Mesenchymal stem cell (in vitro differentiated cells and primary cell): ENCODE measurements at regions not wholly inside any gene's neighbourhood (a gene's known extent, or its start where the extent isn't known, plus 50 kb on each side); places are given as distances from the start of the nearest gene placed in this dataset.
A peak's percentile ranks its signal among the peaks of the same experiment; 100 is the strongest.

Experiments used
- DNase-seq: peaks from one replicate; pipeline ENCODE4 v3.0.0-alpha.2; 2013
- H2AFZ ChIP-seq: one replicate; pipeline ENCODE4 v1.6.1; 2013; ENCODE audit warnings: low read depth, mild to moderate bottlenecking, control low read depth, inconsistent platforms, low read length, moderate library complexity
- H2AK5ac ChIP-seq: 2 replicates; pipeline ENCODE4 v1.6.1; 2013; ENCODE audit warnings: low read length, moderate library complexity, mild to moderate bottlenecking, inconsistent platforms; ENCODE audit not compliant: severe bottlenecking
- H2BK120ac ChIP-seq: one replicate; pipeline ENCODE4 v1.6.1; 2013; ENCODE audit warnings: low read depth, mild to moderate bottlenecking, inconsistent platforms, low read length, moderate library complexity
- H2BK12ac ChIP-seq, 2 experiments: one replicate each; pipeline ENCODE4 v1.6.1; 2013; ENCODE audit warnings: inconsistent platforms in 2 of 2, low read length in 2 of 2, mild to moderate bottlenecking in 2 of 2, moderate library complexity in 2 of 2, control low read depth in 1 of 2
- H2BK15ac ChIP-seq: one replicate; pipeline ENCODE4 v1.6.1; 2013; ENCODE audit warnings: mild to moderate bottlenecking, low read depth, inconsistent platforms; ENCODE audit not compliant: poor library complexity, severe bottlenecking
- H2BK5ac ChIP-seq: 2 replicates; pipeline ENCODE4 v1.6.1; 2013; ENCODE audit warnings: low read depth, mild to moderate bottlenecking, low read length, control low read depth, inconsistent platforms; ENCODE audit not compliant: poor library complexity, severe bottlenecking
- H3K14ac ChIP-seq, 2 experiments: one replicate each; pipeline ENCODE4 v1.6.1; 2013; ENCODE audit warnings: inconsistent platforms in 2 of 2, low read length in 2 of 2, control low read depth in 1 of 2, mild to moderate bottlenecking in 1 of 2, moderate library complexity in 1 of 2
- H3K18ac ChIP-seq, 2 experiments: one replicate each; pipeline ENCODE4 v1.6.1; 2013; ENCODE audit warnings: inconsistent platforms in 2 of 2, low read length in 2 of 2, control low read depth in 1 of 2, low read depth in 1 of 2, mild to moderate bottlenecking in 1 of 2
- H3K23ac ChIP-seq, 2 experiments: one replicate each; pipeline ENCODE4 v1.6.1; 2013; ENCODE audit warnings: inconsistent platforms in 2 of 2, low read length in 2 of 2, mild to moderate bottlenecking in 2 of 2, moderate library complexity in 2 of 2, control low read depth in 1 of 2
- H3K27ac ChIP-seq: 2 replicates; pipeline ENCODE4 v1.5.1; 2013; ENCODE audit warnings: mild to moderate bottlenecking, moderate library complexity, low read length, control low read depth, inconsistent platforms; ENCODE audit not compliant: poor library complexity, severe bottlenecking
- H3K27me3 ChIP-seq, 2 experiments: 2 replicates each; pipeline versions ENCODE4 v1.6.1 to v1.7.0; 2013; ENCODE audit warnings: low read length in 2 of 2, mild to moderate bottlenecking in 2 of 2, moderate library complexity in 2 of 2, control low read depth in 1 of 2, inconsistent platforms in 1 of 2; ENCODE audit not compliant: control insufficient read depth in 1 of 2, insufficient read depth in 1 of 2
- H3K36me3 ChIP-seq, 2 experiments: 2 replicates each; pipeline versions ENCODE4 v1.6.1 to v1.7.0; 2013; ENCODE audit warnings: low read length in 2 of 2, control low read depth in 1 of 2, inconsistent platforms in 1 of 2, low read depth in 1 of 2, mild to moderate bottlenecking in 1 of 2; ENCODE audit not compliant: insufficient read depth in 2 of 2, control insufficient read depth in 1 of 2
- H3K4ac ChIP-seq, 2 experiments: one replicate each; pipeline ENCODE4 v1.6.1; 2013; ENCODE audit warnings: inconsistent platforms in 2 of 2, low read length in 2 of 2, mild to moderate bottlenecking in 2 of 2, moderate library complexity in 2 of 2, control low read depth in 1 of 2, low read depth in 1 of 2
- H3K4me1 ChIP-seq: 2 replicates; pipeline ENCODE4 v1.6.1; 2013; ENCODE audit warnings: low read depth, low read length, control low read depth; ENCODE audit not compliant: control insufficient read depth, insufficient read depth
- H3K4me2 ChIP-seq: 2 replicates; pipeline ENCODE4 v1.6.1; 2013; ENCODE audit warnings: low read length, mild to moderate bottlenecking, inconsistent platforms; ENCODE audit not compliant: poor library complexity, severe bottlenecking
- H3K4me3 ChIP-seq, 2 experiments: 2 replicates each; pipeline versions ENCODE4 v1.5.1 to v1.7.0; 2013; ENCODE audit warnings: low read length in 2 of 2, mild to moderate bottlenecking in 2 of 2, control low read depth in 1 of 2, low read depth in 1 of 2; ENCODE audit not compliant: insufficient read depth in 1 of 2
- H3K79me1 ChIP-seq: replicated peaks from 2 replicates; pipeline ENCODE4 v1.6.1; 2013; ENCODE audit warnings: mild to moderate bottlenecking, control low read depth, low read length, inconsistent platforms; ENCODE audit not compliant: poor library complexity, severe bottlenecking
- H3K9ac ChIP-seq: 2 replicates; pipeline ENCODE4 v1.7.0; 2013; ENCODE audit warnings: mild to moderate bottlenecking, low read length, moderate library complexity
- H3K9me3 ChIP-seq: 2 replicates; pipeline ENCODE4 v1.7.0; 2013; ENCODE audit warnings: mild to moderate bottlenecking, low read length; ENCODE audit not compliant: control insufficient read depth
- H4K8ac ChIP-seq: one replicate; pipeline ENCODE4 v1.6.1; 2013; ENCODE audit warnings: inconsistent platforms, mild to moderate bottlenecking, low read length, moderate library complexity
- H4K91ac ChIP-seq: one replicate; pipeline ENCODE4 v1.6.1; 2013; ENCODE audit warnings: mild to moderate bottlenecking, low read length, inconsistent platforms
- WGBS: methylation state at CpG from one replicate; pipeline ENCODE4 v1.1.7; 2013; ENCODE audit warnings: mixed read lengths; 5-methylcytosine and 5-hydroxymethylcytosine counted together

GRCh38 chr22:22166941-22167713 lies 77.5 kb upstream of the VPREB1 start:
- no peak overlapping the region for H2BK120ac ChIP-seq
- no peak overlapping the region for H4K8ac ChIP-seq
- no peak overlapping the region for H2BK5ac ChIP-seq
- H2AK5ac ChIP-seq = no peak overlapping the region
- H2BK15ac ChIP-seq = no peak overlapping the region
- no peak overlapping the region for H3K27ac ChIP-seq
- no peak overlapping the region for H3K18ac ChIP-seq
- no peak overlapping the region for H3K4me3 ChIP-seq
- no peaks in the 10 kb centered on the region for H3K79me1 ChIP-seq
- H3K27me3 ChIP-seq = peaks cover 66 to 90% of the 10 kb centered on the region in 2 experiments
- no peak overlapping the region for H2BK12ac ChIP-seq
- no peak overlapping the region for H3K9ac ChIP-seq
- no peak overlapping the region for H3K23ac ChIP-seq
- no peak overlapping the region for H3K14ac ChIP-seq
- no peak for DNase-seq
- H3K4ac ChIP-seq = no peak overlapping the region
- H3K36me3 ChIP-seq = no peaks in the 10 kb centered on the region
- 58% methylated on average over 3 of the region's 5 CpGs for WGBS
- no peak overlapping the region for H3K4me2 ChIP-seq
- no peak overlapping the region for H4K91ac ChIP-seq
- H3K9me3 ChIP-seq = no peaks in the 10 kb centered on the region
- no peaks in the 10 kb centered on the region for H3K4me1 ChIP-seq
- H2AFZ ChIP-seq = no peak overlapping the region

DNA sequence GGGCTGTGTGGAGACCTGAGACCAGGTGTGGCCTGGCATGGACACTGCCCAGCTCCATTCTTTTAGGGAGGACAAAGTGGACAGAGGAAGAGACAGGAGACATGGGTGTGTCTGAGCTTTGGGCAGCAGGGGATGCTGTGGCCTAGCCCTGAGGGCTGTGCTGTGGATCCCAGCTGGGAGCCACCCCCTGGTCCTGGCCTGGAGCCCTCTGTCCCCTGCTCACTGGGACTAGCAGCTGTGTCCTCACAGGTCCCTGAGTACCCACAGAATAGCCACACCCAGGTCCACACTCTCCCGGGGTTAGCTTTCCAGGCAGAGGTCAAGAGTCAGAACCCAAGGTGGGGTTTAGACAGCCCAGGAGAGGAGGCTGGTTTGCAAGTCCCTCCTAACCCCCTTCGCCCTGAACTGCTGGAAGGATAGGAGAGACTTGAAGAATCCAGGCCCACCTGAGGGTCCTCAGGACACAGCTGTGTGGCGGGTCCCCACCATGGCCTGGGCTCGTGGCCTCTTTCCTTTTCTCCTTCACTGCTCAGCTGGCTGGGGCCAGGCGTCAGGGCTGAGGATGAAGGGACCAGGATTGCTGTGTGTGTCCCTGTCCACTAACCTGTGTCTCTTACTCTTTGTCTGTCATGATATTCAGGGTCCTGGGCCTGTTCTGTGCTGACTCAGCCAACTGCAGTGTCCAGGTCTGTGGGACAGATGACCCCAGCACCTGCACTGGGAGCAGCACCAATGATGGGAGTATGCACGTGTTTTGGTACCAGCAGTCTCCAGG lies 78.5 kb upstream of the VPREB1 start:
- Histone ChIP-seq H3K79me1 (no peaks in the 10 kb centered on the region), H2BK120ac (no peak overlapping the region), H2BK15ac (no peak overlapping the region), H3K9me3 (no peaks in the 10 kb centered on the region), H3K18ac (no peak overlapping the region), H3K4me2 (no peak overlapping the region), H3K4me3 (no peak overlapping the region), H3K4me1 (no peaks in the 10 kb centered on the region), H3K27ac (no peak overlapping the region), H3K36me3 (no peaks in the 10 kb centered on the region), H3K27me3 (peaks cover 67 to 87% of the 10 kb centered on the region in 2 experiments), H3K9ac (no peak overlapping the region), H2BK12ac (no peak overlapping the region), H2AFZ (no peak overlapping the region), H3K23ac (no peak overlapping the region), H2AK5ac (no peak overlapping the region), H3K14ac (no peak overlapping the region), H4K8ac (no peak overlapping the region), H4K91ac (no peak overlapping the region), H3K4ac (no peak overlapping the region), H2BK5ac (no peak overlapping the region)
- WGBS = 36% methylated on average over 6 of the region's 6 CpGs
- DNase-seq = no peak

DNA sequence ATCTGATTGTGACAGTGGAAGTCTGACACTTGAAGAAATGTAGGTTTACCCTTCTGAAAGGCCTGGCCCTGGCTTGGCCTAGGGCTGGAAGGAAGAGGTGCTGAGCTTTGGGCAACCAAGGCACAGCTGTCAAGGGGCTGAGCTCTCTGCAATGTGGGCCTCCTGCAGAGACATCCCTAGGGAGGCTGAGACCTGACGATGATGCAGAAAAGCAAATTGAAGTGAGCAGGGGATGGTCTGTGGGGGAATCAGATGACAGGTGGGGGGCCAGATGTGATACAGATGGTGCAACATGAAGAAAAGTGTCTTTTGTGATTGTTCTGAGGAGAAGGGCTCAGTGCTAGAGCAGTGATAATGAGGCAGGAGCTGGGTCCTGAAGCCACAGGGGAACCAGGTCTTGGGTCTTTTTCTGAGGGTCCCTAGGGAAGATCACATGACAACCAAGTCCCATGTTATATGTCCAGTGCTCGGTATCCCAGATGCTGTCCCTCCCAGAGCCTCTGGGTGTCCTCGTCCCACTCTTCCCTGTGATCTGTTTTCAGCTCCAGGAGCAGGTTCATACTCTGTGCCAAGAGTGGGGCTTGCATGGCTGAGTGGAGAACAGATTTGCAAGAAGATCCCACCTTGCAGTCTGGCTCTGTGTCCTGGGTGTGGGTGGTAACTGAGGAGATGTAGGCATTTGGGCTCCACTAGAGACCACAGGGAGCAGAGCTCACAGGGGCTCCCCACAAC lies 79.9 kb upstream of the VPREB1 start:
- no peak overlapping the region for H3K4ac ChIP-seq
- no peak overlapping the region for H2AFZ ChIP-seq
- no peaks in the 10 kb centered on the region for H3K4me1 ChIP-seq
- H3K9ac ChIP-seq = no peak overlapping the region
- no peak overlapping the region for H3K4me2 ChIP-seq
- no peaks in the 10 kb centered on the region for H3K9me3 ChIP-seq
- H2BK15ac ChIP-seq = no peak overlapping the region
- H3K18ac ChIP-seq = no peak overlapping the region
- no peak overlapping the region for H4K8ac ChIP-seq
- no peak overlapping the region for H4K91ac ChIP-seq
- no peak for DNase-seq
- no peak overlapping the region for H2BK5ac ChIP-seq
- no peak overlapping the region for H2BK12ac ChIP-seq
- H3K27ac ChIP-seq = no peak overlapping the region
- no peaks in the 10 kb centered on the region for H3K79me1 ChIP-seq
- no peak overlapping the region for H2AK5ac ChIP-seq
- no peak overlapping the region for H3K23ac ChIP-seq
- H3K36me3 ChIP-seq = no peaks in the 10 kb centered on the region
- H3K14ac ChIP-seq = peak overlapping the region in 1 of 2 experiments; percentile 44
- peaks cover 62 to 76% of the 10 kb centered on the region in 2 experiments for H3K27me3 ChIP-seq
- H2BK120ac ChIP-seq = no peak overlapping the region
- WGBS = 27% methylated on average over 3 of the region's 3 CpGs
- H3K4me3 ChIP-seq = no peak overlapping the region
